OCI-LY7 (cell line): ENCODE measurements at regions not wholly inside any gene's neighbourhood (a gene's known extent, or its start where the extent isn't known, plus 50 kb on each side); places are given as distances from the start of the nearest gene placed in this dataset.

Source experiments
- BruUV-seq: library from RNA; stranded (reverse); fragments of 400-500 nt; replicated peaks from 2 replicates; lab custom pipeline; 2021; lab: Mats Ljungman, UMichigan
- CTCF ChIA-PET: fragments of 300-600 bp; sonication (Branson Sonifier 250); formaldehyde crosslinking; loops from one replicate; lab custom pipeline; 2022; ENCODE audit warnings: antibody characterized with exemption; ENCODE audit not compliant: unreplicated experiment; lab: Charles Lee
- POLR2A ChIA-PET: fragments of 300-600 bp; sonication (Branson Sonifier 250); formaldehyde crosslinking; loops from one replicate; lab custom pipeline; 2022; ENCODE audit warnings: antibody characterized with exemption; lab: Charles Lee
- DNase-seq: peaks from one replicate; pipeline ENCODE4 v3.0.0-alpha.2; 2015; ENCODE audit warnings: low spot score
- H2AFZ ChIP-seq: fragments of 200-600 bp; sonication (generic), shearing (Covaris generic); 2 replicates; pipeline ENCODE4 v1.6.1; 2014; ENCODE audit warnings: mild to moderate bottlenecking, antibody characterized with exemption, low read length, moderate library complexity
- H3K27ac ChIP-seq: fragments of 200-600 bp; sonication (generic); 2 replicates; pipeline ENCODE4 v1.5.1; 2014; ENCODE audit warnings: mixed run types, low read depth, mild to moderate bottlenecking, moderate library complexity, low read length, inconsistent platforms; ENCODE audit not compliant: poor library complexity, severe bottlenecking
- H3K36me3 ChIP-seq: fragments of 200-600 bp; sonication (generic); 2 replicates; pipeline ENCODE4 v1.6.1; 2014; ENCODE audit warnings: mild to moderate bottlenecking, antibody characterized with exemption, low read length, moderate library complexity, mixed read lengths; ENCODE audit not compliant: insufficient read depth
- H3K4me1 ChIP-seq: fragments of 200-600 bp; sonication (generic); 2 replicates; pipeline ENCODE4 v1.5.1; 2014; ENCODE audit warnings: mild to moderate bottlenecking, low read length; ENCODE audit not compliant: insufficient read depth, poor library complexity, severe bottlenecking
- H3K4me2 ChIP-seq: fragments of 200-600 bp; sonication (generic); 2 replicates; pipeline ENCODE4 v1.6.1; 2014; ENCODE audit warnings: mild to moderate bottlenecking, low read length
- H3K4me3 ChIP-seq: fragments of 200-600 bp; sonication (generic); 2 replicates; pipeline ENCODE4 v1.5.1; 2014; ENCODE audit warnings: mild to moderate bottlenecking, low read depth, low read length; ENCODE audit not compliant: poor library complexity, severe bottlenecking
- H3K79me2 ChIP-seq: fragments of 200-600 bp; sonication (generic); 2 replicates; pipeline ENCODE4 v1.6.1; 2016; ENCODE audit warnings: low read depth, mild to moderate bottlenecking, low read length, moderate library complexity, mixed read lengths; ENCODE audit not compliant: insufficient read depth
- H3K9me2 ChIP-seq: fragments of 200-600 bp; sonication (generic); 2 replicates; pipeline ENCODE4 v1.6.1; 2016; ENCODE audit warnings: mild to moderate bottlenecking, low read length, mixed read lengths; ENCODE audit not compliant: insufficient read depth
- H3K9me3 ChIP-seq: fragments of 200-600 bp; sonication (generic); 2 replicates; pipeline ENCODE4 v1.6.1; 2014; ENCODE audit warnings: mild to moderate bottlenecking, mixed run types, low read length, mixed read lengths
- H4K20me1 ChIP-seq: fragments of 200-600 bp; sonication (generic); 2 replicates; pipeline ENCODE4 v1.6.1; 2014; ENCODE audit warnings: mild to moderate bottlenecking, antibody characterized with exemption, low read length, moderate library complexity, mixed read lengths; ENCODE audit not compliant: insufficient read depth
- EZH2phosphoT487 ChIP-seq: fragments of 200-600 bp; sonication (generic); IDR thresholded peaks from 2 replicates; pipeline ENCODE4 v1.6.1; 2018; ENCODE audit warnings: low read depth, borderline replicate concordance, mild to moderate bottlenecking, mixed run types, antibody characterized with exemption, low read length, moderate library complexity, mixed read lengths
- intact Hi-C: fragments of 100-400 bp; cut with micrococcal nuclease; formaldehyde crosslinking; loops from one replicate; pipeline ENCODE4 v1.10.0; 2022; ENCODE audit not compliant: unreplicated experiment
- TF ChIP-seq, protein P1 (sequence below): fragments of 200-600 bp; sonication (generic); conservative IDR thresholded peaks from 2 replicates; pipeline ENCODE4 v1.5.1; 2014; ENCODE audit warnings: mild to moderate bottlenecking, antibody characterized with exemption, low read length, moderate library complexity, mixed read lengths

DNA sequence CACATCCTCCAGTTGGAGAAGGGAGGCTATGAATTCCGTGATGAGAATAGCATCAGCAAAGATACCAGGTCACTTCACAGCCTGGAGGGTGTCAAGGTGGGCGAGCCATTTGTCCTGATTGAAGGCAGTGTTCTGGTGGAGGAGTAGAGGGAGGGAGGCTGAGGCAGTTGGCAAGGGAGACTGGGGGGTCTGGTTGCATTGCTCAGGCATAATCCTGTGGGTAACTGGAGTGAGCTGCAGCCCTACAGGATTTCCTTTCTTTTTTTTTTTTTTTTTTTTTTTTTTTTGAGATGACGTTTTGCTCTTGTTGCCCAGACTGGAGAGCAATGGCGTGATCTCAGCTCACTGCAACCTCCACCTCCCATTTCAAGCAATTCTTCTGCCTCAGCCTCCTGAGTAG lies 223.9 kb upstream of the KLF4 start:
- H3K9me3 ChIP-seq: no peaks in the 10 kb centered on the region
- no peak overlapping the region for H3K4me3 ChIP-seq
- no peaks in the 10 kb centered on the region for H3K4me1 ChIP-seq
- no peak overlapping the region for H2AFZ ChIP-seq
- H3K4me2 ChIP-seq: no peak overlapping the region
- POLR2A ChIA-PET: interaction anchor here (0.7 kb wide), 1 partner anchor 670 kb away, joined by 3 read pairs; no protein-coding TSS in a partner anchor
- CTCF ChIA-PET: no interaction called here
- intact Hi-C loops: no loop called here
- H3K9me2 ChIP-seq: no peaks in the 10 kb centered on the region
- TF ChIP-seq EZH2phosphoT487: no peak
- TF ChIP-seq, protein P1, sequence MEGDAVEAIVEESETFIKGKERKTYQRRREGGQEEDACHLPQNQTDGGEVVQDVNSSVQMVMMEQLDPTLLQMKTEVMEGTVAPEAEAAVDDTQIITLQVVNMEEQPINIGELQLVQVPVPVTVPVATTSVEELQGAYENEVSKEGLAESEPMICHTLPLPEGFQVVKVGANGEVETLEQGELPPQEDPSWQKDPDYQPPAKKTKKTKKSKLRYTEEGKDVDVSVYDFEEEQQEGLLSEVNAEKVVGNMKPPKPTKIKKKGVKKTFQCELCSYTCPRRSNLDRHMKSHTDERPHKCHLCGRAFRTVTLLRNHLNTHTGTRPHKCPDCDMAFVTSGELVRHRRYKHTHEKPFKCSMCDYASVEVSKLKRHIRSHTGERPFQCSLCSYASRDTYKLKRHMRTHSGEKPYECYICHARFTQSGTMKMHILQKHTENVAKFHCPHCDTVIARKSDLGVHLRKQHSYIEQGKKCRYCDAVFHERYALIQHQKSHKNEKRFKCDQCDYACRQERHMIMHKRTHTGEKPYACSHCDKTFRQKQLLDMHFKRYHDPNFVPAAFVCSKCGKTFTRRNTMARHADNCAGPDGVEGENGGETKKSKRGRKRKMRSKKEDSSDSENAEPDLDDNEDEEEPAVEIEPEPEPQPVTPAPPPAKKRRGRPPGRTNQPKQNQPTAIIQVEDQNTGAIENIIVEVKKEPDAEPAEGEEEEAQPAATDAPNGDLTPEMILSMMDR: no peak
- H3K79me2 ChIP-seq: no peaks in the 10 kb centered on the region
- H3K27ac ChIP-seq: no peak overlapping the region
- no TSS peak for BruUV-seq
- no peak for DNase-seq
- no peaks in the 10 kb centered on the region for H3K36me3 ChIP-seq
- no peaks in the 10 kb centered on the region for H4K20me1 ChIP-seq

DNA sequence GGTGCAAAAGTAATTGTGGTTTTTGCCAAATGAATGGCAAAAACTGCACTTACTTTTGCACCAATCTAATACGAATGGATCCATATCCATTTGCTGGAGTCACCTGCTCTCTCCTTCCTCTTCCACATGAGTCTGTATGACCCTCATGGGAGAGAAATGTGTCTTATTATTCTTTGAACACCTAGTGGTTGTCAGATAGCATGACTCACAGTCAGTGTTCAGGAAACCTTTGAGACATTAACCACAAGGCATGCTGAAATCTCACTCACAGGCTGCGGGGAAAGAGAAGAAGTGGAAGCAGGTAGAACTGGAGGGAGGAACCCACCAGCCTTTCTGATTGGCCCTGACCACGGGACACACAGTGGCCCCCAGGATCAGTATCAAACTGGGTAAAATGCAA lies 222.8 kb upstream of the KLF4 start:
- H4K20me1 ChIP-seq: no peaks in the 10 kb centered on the region
- DNase-seq: no peak
- H3K27ac ChIP-seq: no peak overlapping the region
- H3K36me3 ChIP-seq: no peaks in the 10 kb centered on the region
- H3K4me2 ChIP-seq: no peak overlapping the region
- H3K4me3 ChIP-seq: no peak overlapping the region
- BruUV-seq: no TSS peak
- no peaks in the 10 kb centered on the region for H3K79me2 ChIP-seq
- H3K4me1 ChIP-seq: no peaks in the 10 kb centered on the region
- intact Hi-C loops: no loop called here
- H3K9me3 ChIP-seq: no peaks in the 10 kb centered on the region
- ChIA-PET POLR2A (interaction anchor here (1.2 kb wide), 1 partner anchor 18 kb away, joined by 3 read pairs; no protein-coding TSS in a partner anchor), CTCF (interaction anchor here (0.6 kb wide), 1 partner anchor 496 kb away, joined by 4 read pairs; no protein-coding TSS in a partner anchor)
- no peak for TF ChIP-seq EZH2phosphoT487
- TF ChIP-seq, protein P1: no peak
- H2AFZ ChIP-seq: no peak overlapping the region
- no peaks in the 10 kb centered on the region for H3K9me2 ChIP-seq

DNA sequence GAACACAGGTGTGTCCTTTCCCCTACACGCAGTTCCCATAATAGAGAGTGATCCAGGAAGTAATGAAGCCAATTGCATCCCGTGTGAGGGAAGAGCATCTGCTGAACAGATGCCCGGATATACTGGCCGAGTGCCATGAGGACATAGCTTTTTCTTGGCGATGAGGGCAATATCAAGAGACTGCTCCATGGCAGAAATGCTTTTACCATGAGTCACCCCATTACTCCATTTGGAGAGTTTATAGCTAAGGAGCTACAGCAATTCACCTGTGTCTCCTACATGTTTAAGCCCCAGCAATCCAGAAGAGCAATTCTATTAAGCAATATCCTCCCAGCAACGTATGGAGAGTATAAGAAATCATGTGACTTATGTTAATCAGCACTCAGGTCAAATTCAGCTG lies 222.0 kb upstream of the KLF4 start:
- Histone ChIP-seq H4K20me1 (no peaks in the 10 kb centered on the region), H3K36me3 (no peaks in the 10 kb centered on the region), H3K9me3 (no peaks in the 10 kb centered on the region), H3K9me2 (no peaks in the 10 kb centered on the region), H3K4me3 (no peak overlapping the region), H3K27ac (no peak overlapping the region), H3K4me1 (no peaks in the 10 kb centered on the region), H3K79me2 (no peaks in the 10 kb centered on the region), H2AFZ (no peak overlapping the region), H3K4me2 (no peak overlapping the region)
- CTCF ChIA-PET: no interaction called here
- intact Hi-C loops: no loop called here
- TF ChIP-seq, protein P1: no peak
- TF ChIP-seq EZH2phosphoT487: no peak
- POLR2A ChIA-PET: interaction anchor here (0.8 to 1.2 kb wide), 2 partner anchors 18 to 66 kb away, joined by 3 read pairs; no protein-coding TSS in a partner anchor
- DNase-seq: no peak
- no TSS peak for BruUV-seq
